Gastroesophageal sphincter (tissue), 3 donors: ENCODE measurements at regions not wholly inside any gene's neighbourhood (a gene's known extent, or its start where the extent isn't known, plus 50 kb on each side); places are given as distances from the start of the nearest gene placed in this dataset.

Source experiments
- EP300 ChIP-seq: sonication (generic); formaldehyde crosslinking; IDR thresholded peaks from one replicate; pipeline ENCODE4 v1.6.1; 2017; ENCODE audit warnings: antibody characterized with exemption, mild to moderate bottlenecking
- TF ChIP-seq, protein P1 (sequence below), 4 experiments: fragments of 200-600 bp in 2 of 4; fragments of 450-650 bp in 2 of 4; sonication (generic) in 1 of 4; IDR thresholded peaks; one replicate each; pipeline ENCODE4 v1.5.1; 2017 to 2019; ENCODE audit warnings: antibody characterized with exemption in 4 of 4, mild to moderate bottlenecking in 2 of 4, moderate library complexity in 2 of 4

DNA sequence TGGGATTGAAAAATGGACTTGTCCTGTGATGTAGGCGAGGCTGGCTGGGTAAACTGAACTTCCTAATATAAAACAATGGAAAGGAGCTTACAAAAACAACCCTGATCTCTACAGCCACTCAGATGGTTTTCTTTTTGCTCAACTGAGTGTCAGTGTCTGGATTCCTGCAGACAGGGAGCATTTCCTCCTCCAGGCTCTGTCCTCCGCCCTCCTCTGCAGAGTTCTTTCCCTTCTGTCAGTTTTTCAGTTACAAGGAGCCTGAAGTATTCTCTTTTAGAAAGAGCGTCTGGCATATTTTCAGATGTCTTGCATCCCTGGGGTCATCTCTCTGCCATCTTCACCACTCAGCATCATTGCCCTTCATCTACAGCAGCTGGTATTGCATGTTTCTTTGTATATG lies 50.0 kb upstream of the PITRM1 start:
- TF ChIP-seq, protein P1, sequence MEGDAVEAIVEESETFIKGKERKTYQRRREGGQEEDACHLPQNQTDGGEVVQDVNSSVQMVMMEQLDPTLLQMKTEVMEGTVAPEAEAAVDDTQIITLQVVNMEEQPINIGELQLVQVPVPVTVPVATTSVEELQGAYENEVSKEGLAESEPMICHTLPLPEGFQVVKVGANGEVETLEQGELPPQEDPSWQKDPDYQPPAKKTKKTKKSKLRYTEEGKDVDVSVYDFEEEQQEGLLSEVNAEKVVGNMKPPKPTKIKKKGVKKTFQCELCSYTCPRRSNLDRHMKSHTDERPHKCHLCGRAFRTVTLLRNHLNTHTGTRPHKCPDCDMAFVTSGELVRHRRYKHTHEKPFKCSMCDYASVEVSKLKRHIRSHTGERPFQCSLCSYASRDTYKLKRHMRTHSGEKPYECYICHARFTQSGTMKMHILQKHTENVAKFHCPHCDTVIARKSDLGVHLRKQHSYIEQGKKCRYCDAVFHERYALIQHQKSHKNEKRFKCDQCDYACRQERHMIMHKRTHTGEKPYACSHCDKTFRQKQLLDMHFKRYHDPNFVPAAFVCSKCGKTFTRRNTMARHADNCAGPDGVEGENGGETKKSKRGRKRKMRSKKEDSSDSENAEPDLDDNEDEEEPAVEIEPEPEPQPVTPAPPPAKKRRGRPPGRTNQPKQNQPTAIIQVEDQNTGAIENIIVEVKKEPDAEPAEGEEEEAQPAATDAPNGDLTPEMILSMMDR (IDR thresholded peaks at IDR 0.05): no peak
- no peak for TF ChIP-seq EP300
